ENCODE measurements at regions not wholly inside any gene's neighbourhood (a gene's known extent, or its start where the extent isn't known, plus 50 kb on each side); places are given as distances from the start of the nearest gene placed in this dataset.
"Not testable (repeated sequence)": the region's sequence is repeated elsewhere in the genome, so short reads cannot be mapped to it uniquely, and the experiment has no call there.

GRCh38 chr4:101696276-101697010, 94.1 kb upstream of the BANK1 start:
- no peaks in the 10 kb centered on the region for H3K79me2 ChIP-seq
- H3K4me1 ChIP-seq, result no peaks in the 10 kb centered on the region
- H3K27ac ChIP-seq, result no peak overlapping the region
- no peaks in the 10 kb centered on the region for H3K36me3 ChIP-seq (ENCODE audit: control insufficient read depth, insufficient read depth, low read length)
- H3K9ac ChIP-seq, result no peak overlapping the region
- H3K4me2 ChIP-seq (ENCODE audit: low read length), result no peak overlapping the region
- TF ChIP-seq CTCF (IDR thresholded peaks at IDR 0.05), result no peak
- H3K27me3 ChIP-seq (ENCODE audit: control insufficient read depth, insufficient read depth, low read length), result no peaks in the 10 kb centered on the region
- no peak overlapping the region for H3K4me3 ChIP-seq (ENCODE audit: low read depth, low read length)
- H2AFZ ChIP-seq, result no peak overlapping the region
- no peaks in the 10 kb centered on the region for H3K9me3 ChIP-seq (ENCODE audit: control insufficient read depth, low read length)

GRCh38 chr4:101695176-101695575, 95.4 kb upstream of the BANK1 start:
- no peaks in the 10 kb centered on the region for H3K9me3 ChIP-seq (ENCODE audit: control insufficient read depth, low read length)
- H3K4me3 ChIP-seq (ENCODE audit: low read depth, low read length), result no peak overlapping the region
- H3K9ac ChIP-seq, result no peak overlapping the region
- TF ChIP-seq CTCF (IDR thresholded peaks at IDR 0.05), result no peak
- no peak overlapping the region for H2AFZ ChIP-seq
- H3K79me2 ChIP-seq, result no peaks in the 10 kb centered on the region
- no peak overlapping the region for H3K4me2 ChIP-seq (ENCODE audit: low read length)
- no peaks in the 10 kb centered on the region for H3K27me3 ChIP-seq (ENCODE audit: control insufficient read depth, insufficient read depth, low read length)
- no peaks in the 10 kb centered on the region for H3K4me1 ChIP-seq
- no peak overlapping the region for H3K27ac ChIP-seq
- no peaks in the 10 kb centered on the region for H3K36me3 ChIP-seq (ENCODE audit: control insufficient read depth, insufficient read depth, low read length)

GRCh38 chr4:101694403-101694802, 96.1 kb upstream of the BANK1 start:
- H3K79me2 ChIP-seq; H3K27ac ChIP-seq; H3K4me3 ChIP-seq (ENCODE audit: low read depth, low read length); H3K27me3 ChIP-seq (ENCODE audit: control insufficient read depth, insufficient read depth, low read length); H3K36me3 ChIP-seq (ENCODE audit: control insufficient read depth, insufficient read depth, low read length); H2AFZ ChIP-seq; H3K4me2 ChIP-seq (ENCODE audit: low read length); H3K9ac ChIP-seq; H3K9me3 ChIP-seq (ENCODE audit: control insufficient read depth, low read length); H3K4me1 ChIP-seq: not testable (repeated sequence)

- H2AFZ ChIP-seq, result no peak overlapping the region
- H3K27ac ChIP-seq, result no peak overlapping the region
- TF ChIP-seq CTCF (IDR thresholded peaks at IDR 0.05), result no peak
- no peak overlapping the region for H3K4me2 ChIP-seq (ENCODE audit: low read length)
- H3K4me3 ChIP-seq (ENCODE audit: low read depth, low read length), result no peak overlapping the region
- H3K79me2 ChIP-seq, result no peaks in the 10 kb centered on the region
- no peaks in the 10 kb centered on the region for H3K27me3 ChIP-seq (ENCODE audit: control insufficient read depth, insufficient read depth, low read length)
- H3K36me3 ChIP-seq (ENCODE audit: control insufficient read depth, insufficient read depth, low read length), result no peaks in the 10 kb centered on the region
- H3K4me1 ChIP-seq, result no peaks in the 10 kb centered on the region
- no peaks in the 10 kb centered on the region for H3K9me3 ChIP-seq (ENCODE audit: control insufficient read depth, low read length)
- no peak overlapping the region for H3K9ac ChIP-seq
Observed at GRCh38 chr4:101693842-101694398, 96.6 kb upstream of the BANK1 start.

- H3K79me2 ChIP-seq, result no peaks in the 10 kb centered on the region
- no peaks in the 10 kb centered on the region for H3K4me1 ChIP-seq
- H3K9ac ChIP-seq, result no peak overlapping the region
- H3K4me2 ChIP-seq (ENCODE audit: low read length), result no peak overlapping the region
- H3K4me3 ChIP-seq (ENCODE audit: low read depth, low read length), result no peak overlapping the region
- H3K9me3 ChIP-seq (ENCODE audit: control insufficient read depth, low read length), result no peaks in the 10 kb centered on the region
- H2AFZ ChIP-seq, result no peak overlapping the region
- H3K36me3 ChIP-seq (ENCODE audit: control insufficient read depth, insufficient read depth, low read length), result no peaks in the 10 kb centered on the region
- no peak overlapping the region for H3K27ac ChIP-seq
- TF ChIP-seq CTCF (IDR thresholded peaks at IDR 0.05), result no peak
- no peaks in the 10 kb centered on the region for H3K27me3 ChIP-seq (ENCODE audit: control insufficient read depth, insufficient read depth, low read length)
Observed at GRCh38 chr4:101689220-101689619, 101.3 kb upstream of the BANK1 start.
